GM23338 (cell line): ENCODE measurements at regions not wholly inside any gene's neighbourhood (a gene's known extent, or its start where the extent isn't known, plus 50 kb on each side); places are given as distances from the start of the nearest gene placed in this dataset.

Experiments used
- ATAC-seq: fragments of 200-7000 bp; cut with Tn5 transposase; 3 replicates; pipeline ENCODE4 v1.9.1; 2020
- DNase-seq: peaks from one replicate; pipeline ENCODE4 v3.0.0-alpha.2; 2015; ENCODE audit warnings: low spot score
- H2AFZ ChIP-seq: fragments of 200-600 bp; sonication (generic); 2 replicates; pipeline ENCODE4 v1.8.0; 2016; ENCODE audit warnings: antibody characterized with exemption, mild to moderate bottlenecking, moderate library complexity
- H3F3A ChIP-seq: fragments of 200-600 bp; sonication (generic); replicated peaks from 2 replicates; pipeline ENCODE4 v1.8.0; 2017; ENCODE audit warnings: antibody characterized with exemption, mixed run types, low read depth
- H3K27ac ChIP-seq: fragments of 200-600 bp; sonication (generic); 2 replicates; pipeline ENCODE4 v1.6.1; 2016; ENCODE audit warnings: low read depth
- H3K27me3 ChIP-seq: fragments of 200-600 bp; sonication (generic); 2 replicates; pipeline ENCODE4 v1.8.0; 2016; ENCODE audit warnings: mild to moderate bottlenecking, mixed run types, moderate library complexity; ENCODE audit not compliant: insufficient read depth
- H3K36me3 ChIP-seq: fragments of 200-600 bp; sonication (generic); 2 replicates; pipeline ENCODE4 v1.8.0; 2016; ENCODE audit warnings: mild to moderate bottlenecking; ENCODE audit not compliant: insufficient read depth
- H3K4me1 ChIP-seq: fragments of 200-600 bp; sonication (generic); 2 replicates; pipeline ENCODE4 v1.8.0; 2016; ENCODE audit warnings: mild to moderate bottlenecking, moderate library complexity; ENCODE audit not compliant: insufficient read depth
- H3K4me2 ChIP-seq: fragments of 200-600 bp; sonication (generic); 2 replicates; pipeline ENCODE4 v1.7.1; 2017; ENCODE audit warnings: mixed run types
- H3K4me3 ChIP-seq: fragments of 200-600 bp; sonication (generic); 2 replicates; pipeline ENCODE4 v1.6.1; 2016; ENCODE audit warnings: mixed run types
- H3K79me2 ChIP-seq: fragments of 200-600 bp; sonication (generic); replicated peaks from 2 replicates; pipeline ENCODE4 v1.8.0; 2017; ENCODE audit warnings: mild to moderate bottlenecking; ENCODE audit not compliant: insufficient read depth
- H3K9me2 ChIP-seq: fragments of 200-600 bp; sonication (generic); 2 replicates; pipeline ENCODE4 v1.8.0; 2017; ENCODE audit not compliant: insufficient read depth
- H4K20me1 ChIP-seq: fragments of 200-600 bp; sonication (generic); replicated peaks from 2 replicates; pipeline ENCODE4 v1.8.0; 2017; ENCODE audit warnings: mild to moderate bottlenecking; ENCODE audit not compliant: insufficient read depth
- H3K27ac Mint-ChIP-seq: 2 replicates; pipeline ENCODE4 v1.8.0; 2020; ENCODE audit warnings: inconsistent platforms, mild to moderate bottlenecking, moderate library complexity, mixed read lengths
- H3K27me3 Mint-ChIP-seq: 3 replicates; pipeline ENCODE4 v1.8.0; 2022; ENCODE audit warnings: low read depth, mild to moderate bottlenecking, moderate library complexity, mixed read lengths, inconsistent platforms; ENCODE audit not compliant: insufficient read depth, poor library complexity
- H3K36me3 Mint-ChIP-seq: 3 replicates; pipeline ENCODE4 v1.8.0; 2021; ENCODE audit warnings: low read depth, mild to moderate bottlenecking, inconsistent platforms, moderate library complexity, mixed read lengths
- H3K4me1 Mint-ChIP-seq: 3 replicates; pipeline ENCODE4 v1.8.0; 2020; ENCODE audit warnings: mild to moderate bottlenecking, inconsistent platforms, mixed read lengths
- H3K4me3 Mint-ChIP-seq: 3 replicates; pipeline ENCODE4 v1.8.0; 2021; ENCODE audit warnings: moderate library complexity, mild to moderate bottlenecking, inconsistent platforms, mixed read lengths
- H3K9me3 Mint-ChIP-seq: 3 replicates; pipeline ENCODE4 v1.8.0; 2020; ENCODE audit warnings: moderate library complexity, mild to moderate bottlenecking, inconsistent platforms, mixed read lengths
- CREB1 ChIP-seq: fragments of 250-450 bp; sonication (Bioruptor Pico); IDR thresholded peaks from 2 replicates; pipeline ENCODE4 v1.5.0; 2020; ENCODE audit warnings: low read depth, mild to moderate bottlenecking, moderate library complexity
- NANOG ChIP-seq: IDR thresholded peaks from 2 replicates; pipeline ENCODE4 v1.6.1; 2016; ENCODE audit warnings: antibody characterized with exemption, borderline replicate concordance
- ZNF114 ChIP-seq: fragments of 250-450 bp; sonication (Bioruptor Pico); IDR thresholded peaks from 2 replicates; pipeline ENCODE4 v1.5.0; 2020; ENCODE audit warnings: mild to moderate bottlenecking, moderate library complexity
- ZNF462 ChIP-seq: fragments of 250-450 bp; sonication (Bioruptor Pico); IDR thresholded peaks from 2 replicates; pipeline ENCODE4 v1.5.0; 2020; ENCODE audit warnings: mild to moderate bottlenecking, moderate library complexity

GRCh38 chr6:91994787-91995186 is 1407.9 kb upstream of the MAP3K7 start:
- no peak overlapping the region for H3K4me3 ChIP-seq
- H4K20me1 ChIP-seq: no peaks in the 10 kb centered on the region
- no peaks in the 10 kb centered on the region for H3F3A ChIP-seq
- H3K4me2 ChIP-seq: no peak overlapping the region
- H3K27ac ChIP-seq: no peak overlapping the region
- H3K27me3 ChIP-seq: no peaks in the 10 kb centered on the region
- no peak overlapping the region for H2AFZ ChIP-seq
- Mint-ChIP-seq H3K4me3 (no peak overlapping the region), H3K9me3 (peaks cover 18% of the 10 kb centered on the region; the same call in 2 of the 3 replicates), H3K36me3 (peaks cover 7% of the 10 kb centered on the region; the same call in 1 of the 3 replicates), H3K27me3 (peaks cover 2% of the 10 kb centered on the region), H3K27ac (no peak overlapping the region), H3K4me1 (no peaks in the 10 kb centered on the region)
- H3K4me1 ChIP-seq: no peaks in the 10 kb centered on the region
- DNase-seq (no peak), ATAC-seq (no peak)
- H3K36me3 ChIP-seq: no peaks in the 10 kb centered on the region
- TF ChIP-seq NANOG (no peak), ZNF462 (CRISPR knock-in tag) (no peak), CREB1 (CRISPR knock-in tag) (no peak)
- no peaks in the 10 kb centered on the region for H3K79me2 ChIP-seq
- 0 out of 2 replicates have a peak, but pooled peaks cover 4% of the 10 kb centered on the region for H3K9me2 ChIP-seq

- Mint-ChIP-seq H3K27ac (no peak overlapping the region), H3K27me3 (no peaks in the 10 kb centered on the region), H3K4me3 (no peak overlapping the region), H3K36me3 (no peaks in the 10 kb centered on the region), H3K9me3 (no peaks in the 10 kb centered on the region), H3K4me1 (peaks cover 8% of the 10 kb centered on the region; the same call in 2 of the 3 replicates)
- Histone ChIP-seq H2AFZ (no peak overlapping the region), H3K79me2 (no peaks in the 10 kb centered on the region), H3K9me2 (no peaks in the 10 kb centered on the region; the same call in 1 of the 2 replicates), H3K27ac (no peak overlapping the region), H3K4me3 (no peak overlapping the region), H3K27me3 (no peaks in the 10 kb centered on the region), H3F3A (no peaks in the 10 kb centered on the region), H3K36me3 (no peaks in the 10 kb centered on the region), H4K20me1 (no peaks in the 10 kb centered on the region), H3K4me1 (no peaks in the 10 kb centered on the region), H3K4me2 (no peak overlapping the region)
- no peak for ATAC-seq
- DNase-seq: no peak
- TF ChIP-seq ZNF114 (no peak), ZNF462 (CRISPR knock-in tag) (no peak)
Measured at GRCh38 chr6:91982559-91982958, 1395.7 kb upstream of the MAP3K7 start.
